ENCODE measurements at regions not wholly inside any gene's neighbourhood (a gene's known extent, or its start where the extent isn't known, plus 50 kb on each side); places are given as distances from the start of the nearest gene placed in this dataset.

DNA sequence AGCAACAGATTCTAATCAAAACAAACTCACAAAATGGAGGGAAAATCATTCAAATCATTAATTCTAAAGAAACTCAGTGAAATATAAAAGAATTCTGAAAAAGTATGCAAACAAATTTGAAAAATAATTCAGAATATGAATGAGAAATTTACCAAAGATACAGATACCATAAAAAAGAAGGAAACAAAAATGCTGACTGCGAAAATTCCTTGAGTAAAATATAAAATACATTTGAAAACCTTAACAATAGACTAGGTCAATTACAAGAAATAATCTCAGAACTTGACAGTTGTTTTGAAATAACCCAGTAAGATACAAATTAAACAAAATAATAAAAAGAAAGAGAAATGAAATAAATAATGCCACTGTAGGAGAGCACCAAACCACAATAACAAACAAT is 1289.0 kb downstream of the SLITRK1 start:
- Histone ChIP-seq H3K4me3 (no peak overlapping the region), H3K27me3 (replicated peaks; ENCODE audit: insufficient read depth) (no peaks in the 10 kb centered on the region), H3K36me3 (no peaks in the 10 kb centered on the region), H3K9me3 (no peaks in the 10 kb centered on the region), H3K4me1 (replicated peaks) (no peaks in the 10 kb centered on the region), H3K27ac (no peak overlapping the region)
- TF ChIP-seq POLR2A (IDR thresholded peaks at IDR 0.05): no peak
- no peak for TF ChIP-seq POLR2AphosphoS5 (IDR thresholded peaks at IDR 0.05)
- TF ChIP-seq, protein P1, sequence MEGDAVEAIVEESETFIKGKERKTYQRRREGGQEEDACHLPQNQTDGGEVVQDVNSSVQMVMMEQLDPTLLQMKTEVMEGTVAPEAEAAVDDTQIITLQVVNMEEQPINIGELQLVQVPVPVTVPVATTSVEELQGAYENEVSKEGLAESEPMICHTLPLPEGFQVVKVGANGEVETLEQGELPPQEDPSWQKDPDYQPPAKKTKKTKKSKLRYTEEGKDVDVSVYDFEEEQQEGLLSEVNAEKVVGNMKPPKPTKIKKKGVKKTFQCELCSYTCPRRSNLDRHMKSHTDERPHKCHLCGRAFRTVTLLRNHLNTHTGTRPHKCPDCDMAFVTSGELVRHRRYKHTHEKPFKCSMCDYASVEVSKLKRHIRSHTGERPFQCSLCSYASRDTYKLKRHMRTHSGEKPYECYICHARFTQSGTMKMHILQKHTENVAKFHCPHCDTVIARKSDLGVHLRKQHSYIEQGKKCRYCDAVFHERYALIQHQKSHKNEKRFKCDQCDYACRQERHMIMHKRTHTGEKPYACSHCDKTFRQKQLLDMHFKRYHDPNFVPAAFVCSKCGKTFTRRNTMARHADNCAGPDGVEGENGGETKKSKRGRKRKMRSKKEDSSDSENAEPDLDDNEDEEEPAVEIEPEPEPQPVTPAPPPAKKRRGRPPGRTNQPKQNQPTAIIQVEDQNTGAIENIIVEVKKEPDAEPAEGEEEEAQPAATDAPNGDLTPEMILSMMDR (IDR thresholded peaks at IDR 0.05): no peak
- WGBS: 77% methylated on average over 1 of the region's 1 CpG
- intact Hi-C loops (cut with DNase I): no loop called here
- DNase-seq (ENCODE audit: low spot score): no peak

DNA sequence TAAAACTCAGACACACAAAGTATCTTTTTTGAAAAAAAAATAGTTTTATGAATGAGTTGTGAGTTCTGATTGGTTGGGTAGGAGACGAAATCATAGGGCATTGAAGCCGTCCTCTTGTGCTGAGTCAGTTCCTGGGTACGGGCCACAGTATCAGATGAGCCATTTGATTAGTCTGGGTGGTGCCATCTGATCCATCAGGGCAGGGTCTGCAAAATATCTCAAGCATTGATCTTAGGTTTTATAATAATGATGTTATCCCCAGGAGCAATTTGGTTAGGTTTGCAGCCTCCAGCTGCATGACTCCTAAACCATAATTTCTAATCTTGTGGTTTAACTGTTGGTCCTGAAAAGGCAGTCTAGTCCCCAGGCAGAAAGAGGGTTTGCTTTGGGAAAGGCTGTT is 1310.6 kb downstream of the SLITRK1 start:
- intact Hi-C loops (cut with DNase I): no loop called here
- 75% methylated on average over 3 of the region's 3 CpGs for WGBS
- H3K36me3 ChIP-seq: no peaks in the 10 kb centered on the region
- DNase-seq (ENCODE audit: low spot score): no peak
- no peaks in the 10 kb centered on the region for H3K9me3 ChIP-seq
- TF ChIP-seq, protein P1 (IDR thresholded peaks at IDR 0.05): no peak
- no peak for TF ChIP-seq POLR2A (IDR thresholded peaks at IDR 0.05)
- no peak for TF ChIP-seq POLR2AphosphoS5 (IDR thresholded peaks at IDR 0.05)
- H3K27me3 ChIP-seq (replicated peaks; ENCODE audit: insufficient read depth): no peaks in the 10 kb centered on the region
- no peak overlapping the region for H3K4me3 ChIP-seq
- H3K27ac ChIP-seq: no peak overlapping the region
- no peaks in the 10 kb centered on the region for H3K4me1 ChIP-seq (replicated peaks)

DNA sequence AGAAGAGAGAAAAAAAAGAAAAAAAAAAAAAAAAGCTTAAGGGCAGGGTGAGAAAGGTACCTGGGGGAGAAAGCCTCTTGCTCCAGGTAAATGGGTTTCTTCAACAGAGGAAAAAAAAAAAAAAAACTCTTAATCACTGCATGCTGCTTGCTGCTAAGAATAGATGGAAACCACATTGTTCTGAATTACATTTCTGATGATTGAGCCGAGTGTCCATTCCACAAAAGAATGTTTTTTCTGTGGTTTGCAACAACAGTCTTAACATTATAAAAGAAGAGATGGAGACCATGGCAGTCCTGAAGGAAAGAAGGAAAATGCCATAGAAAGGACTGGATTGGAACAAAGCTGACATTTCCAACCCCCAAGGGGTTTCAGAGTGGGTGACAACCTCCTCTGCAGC is 1312.7 kb downstream of the SLITRK1 start:
- no peak for TF ChIP-seq POLR2AphosphoS5 (IDR thresholded peaks at IDR 0.05)
- TF ChIP-seq, protein P1 (IDR thresholded peaks at IDR 0.05): no peak
- no peak for TF ChIP-seq POLR2A (IDR thresholded peaks at IDR 0.05)
- Histone ChIP-seq H3K36me3 (no peaks in the 10 kb centered on the region), H3K4me1 (replicated peaks) (no peaks in the 10 kb centered on the region), H3K27me3 (replicated peaks; ENCODE audit: insufficient read depth) (no peaks in the 10 kb centered on the region), H3K9me3 (no peaks in the 10 kb centered on the region), H3K27ac (no peak overlapping the region), H3K4me3 (no peak overlapping the region)
- DNase-seq (ENCODE audit: low spot score): no peak
- WGBS: 92% methylated on average over 1 of the region's 1 CpG
- intact Hi-C loops (cut with DNase I): no loop called here

DNA sequence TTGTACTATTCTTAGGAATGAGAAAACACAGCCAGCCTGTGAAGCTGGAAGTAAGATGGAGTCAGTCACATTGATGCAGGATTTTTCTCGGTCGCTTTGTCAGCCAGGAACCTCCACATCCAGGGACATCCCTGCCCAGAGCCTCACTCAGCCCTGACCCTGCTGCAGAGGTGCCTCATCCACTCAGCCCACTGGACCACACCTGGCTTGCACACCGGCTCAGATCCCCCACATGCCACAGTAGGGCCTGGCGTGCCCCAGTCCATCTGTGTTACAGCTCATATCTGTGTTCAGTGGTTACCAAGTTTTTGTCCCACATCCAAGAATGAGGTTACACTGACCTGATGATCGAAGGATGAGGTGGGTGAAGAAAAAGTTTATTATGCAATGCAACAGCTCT is 1315.4 kb downstream of the SLITRK1 start:
- Histone ChIP-seq H3K4me1 (replicated peaks) (no peaks in the 10 kb centered on the region), H3K27ac (no peak overlapping the region), H3K36me3 (no peaks in the 10 kb centered on the region), H3K4me3 (no peak overlapping the region), H3K27me3 (replicated peaks; ENCODE audit: insufficient read depth) (no peaks in the 10 kb centered on the region), H3K9me3 (no peaks in the 10 kb centered on the region)
- TF ChIP-seq, protein P1 (IDR thresholded peaks at IDR 0.05): no peak
- no peak for TF ChIP-seq POLR2AphosphoS5 (IDR thresholded peaks at IDR 0.05)
- TF ChIP-seq POLR2A (IDR thresholded peaks at IDR 0.05): no peak
- intact Hi-C loops (cut with DNase I): no loop called here
- no peak for DNase-seq (ENCODE audit: low spot score)
- 86% methylated on average over 5 of the region's 5 CpGs for WGBS

DNA sequence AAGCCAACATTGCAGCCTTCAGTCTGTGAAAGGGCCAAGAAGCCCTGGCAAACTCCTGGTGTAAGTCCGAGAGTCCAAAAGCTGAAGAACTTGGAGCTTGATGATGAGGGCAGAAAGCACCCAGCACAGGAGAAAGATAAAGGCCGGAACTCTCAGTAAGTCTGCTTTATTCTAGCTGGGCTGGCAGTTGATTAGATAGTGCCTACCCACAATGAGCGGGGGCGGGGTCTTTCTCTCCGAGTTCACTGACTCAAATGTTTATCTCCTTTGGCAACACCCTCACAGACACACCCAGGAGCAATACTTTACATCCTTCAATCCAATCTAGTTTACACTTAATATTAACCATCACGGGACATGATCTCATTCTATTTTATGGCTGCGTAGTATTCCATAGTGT is 1317.1 kb downstream of the SLITRK1 start:
- Histone ChIP-seq H3K9me3 (no peaks in the 10 kb centered on the region), H3K27ac (no peak overlapping the region), H3K4me1 (replicated peaks) (no peaks in the 10 kb centered on the region), H3K27me3 (replicated peaks; ENCODE audit: insufficient read depth) (no peaks in the 10 kb centered on the region), H3K4me3 (no peak overlapping the region), H3K36me3 (no peaks in the 10 kb centered on the region)
- WGBS: 89% methylated on average over 7 of the region's 7 CpGs
- DNase-seq (ENCODE audit: low spot score): no peak
- TF ChIP-seq, protein P1 (IDR thresholded peaks at IDR 0.05): no peak
- TF ChIP-seq POLR2AphosphoS5 (IDR thresholded peaks at IDR 0.05): no peak
- no peak for TF ChIP-seq POLR2A (IDR thresholded peaks at IDR 0.05)
- intact Hi-C loops (cut with DNase I): no loop called here
